ENCODE measurements at regions not wholly inside any gene's neighbourhood (a gene's known extent, or its start where the extent isn't known, plus 50 kb on each side); places are given as distances from the start of the nearest gene placed in this dataset.
A peak's percentile ranks its signal among the peaks of the same experiment; 100 is the strongest.
"Not testable (repeated sequence)": the region's sequence is repeated elsewhere in the genome, so short reads cannot be mapped to it uniquely, and the experiment has no call there.

GRCh38 chr9:20238921-20239320, 383.4 kb downstream of the MLLT3 start:
- DNase-seq (ENCODE audit: low spot score) = no peak

DNA sequence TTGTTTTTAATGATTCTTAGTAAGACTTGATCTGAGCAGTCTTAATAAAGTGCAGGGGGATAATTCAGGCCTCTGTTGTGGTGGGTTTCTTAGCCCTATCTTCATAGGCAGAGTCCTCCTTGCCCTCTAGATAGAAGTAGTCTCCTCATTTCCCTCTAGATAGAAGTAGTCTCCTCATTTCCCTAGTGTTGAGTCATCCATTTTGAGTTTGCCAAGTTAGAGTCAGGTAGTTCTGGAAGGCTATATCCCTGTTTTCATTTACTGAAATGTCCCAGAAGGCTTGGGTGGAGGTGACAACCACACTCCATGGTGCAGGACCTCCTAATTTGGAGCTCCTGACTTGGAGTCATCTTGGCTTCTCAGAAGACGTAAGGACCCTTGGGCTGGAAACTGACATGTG, 384.6 kb downstream of the MLLT3 start:
- no peak for DNase-seq (ENCODE audit: low spot score)

- peak; percentile 75 for DNase-seq (ENCODE audit: low spot score)
Observed at GRCh38 chr9:20236676-20237075, 385.6 kb downstream of the MLLT3 start.

GRCh38 chr9:20235206-20235605, 387.1 kb downstream of the MLLT3 start:
- not testable (repeated sequence) for DNase-seq (ENCODE audit: low spot score)

DNA sequence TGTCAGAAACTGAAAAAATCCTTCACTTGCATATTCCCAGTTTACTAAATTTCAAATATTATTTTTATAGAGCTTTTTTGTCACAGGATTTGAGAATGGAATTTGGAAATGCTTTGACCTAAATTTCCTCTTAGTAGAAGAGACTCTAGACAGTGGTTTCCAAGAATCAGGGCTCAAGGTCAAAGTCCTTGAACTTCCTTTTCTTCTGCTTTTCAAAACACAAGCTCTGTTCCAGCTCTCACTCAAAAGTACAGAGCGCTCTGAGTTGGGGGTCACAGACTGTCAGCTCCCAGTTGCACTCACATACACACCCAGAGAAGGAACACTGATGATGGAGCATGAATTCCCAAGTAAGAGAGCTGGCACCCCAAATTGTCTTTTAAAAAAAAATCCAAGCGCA, 394.2 kb downstream of the MLLT3 start:
- DNase-seq (ENCODE audit: low spot score) = no peak

GRCh38 chr9:20227166-20227874, 395.0 kb downstream of the MLLT3 start:
- DNase-seq (ENCODE audit: low spot score) = no peak

DNA sequence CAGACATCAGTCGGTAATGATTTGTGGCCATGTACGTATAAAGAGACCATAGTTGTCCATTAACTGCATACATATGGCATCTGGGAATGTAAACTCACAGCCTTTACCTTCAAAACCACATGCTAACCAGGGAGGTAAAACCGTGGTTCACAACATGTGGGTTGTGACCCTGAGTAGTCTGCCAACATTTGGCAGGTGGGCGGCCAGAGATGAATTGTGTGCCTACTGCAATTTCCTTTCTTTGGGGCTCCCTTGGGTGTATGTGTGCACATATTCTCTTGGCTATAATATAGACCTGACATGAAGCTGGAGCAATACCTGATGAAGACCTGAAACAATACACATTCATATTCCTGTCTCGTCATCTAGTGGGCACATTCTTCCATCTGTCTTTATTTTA, 396.0 kb downstream of the MLLT3 start:
- no peak for DNase-seq (ENCODE audit: low spot score)

DNA sequence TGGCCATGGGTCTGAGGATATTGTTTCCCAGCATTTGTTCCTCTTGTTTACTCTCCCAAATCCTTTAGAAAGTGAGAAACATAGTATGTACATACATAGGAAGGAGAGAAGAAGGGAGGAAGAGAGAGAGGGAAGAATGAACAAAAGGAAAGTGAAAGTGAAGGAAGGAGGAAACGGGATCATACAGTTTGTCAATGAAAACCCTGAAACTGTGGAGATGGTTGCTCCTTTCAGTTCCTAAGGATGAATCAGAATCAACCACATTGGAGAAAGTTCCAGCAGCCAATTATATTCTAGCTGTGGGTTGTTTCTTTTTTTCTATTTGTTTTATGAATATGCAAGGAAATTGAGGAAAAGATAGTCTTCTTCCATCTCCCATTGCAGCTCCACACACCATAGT, 396.5 kb downstream of the MLLT3 start:
- DNase-seq (ENCODE audit: low spot score) = no peak

DNA sequence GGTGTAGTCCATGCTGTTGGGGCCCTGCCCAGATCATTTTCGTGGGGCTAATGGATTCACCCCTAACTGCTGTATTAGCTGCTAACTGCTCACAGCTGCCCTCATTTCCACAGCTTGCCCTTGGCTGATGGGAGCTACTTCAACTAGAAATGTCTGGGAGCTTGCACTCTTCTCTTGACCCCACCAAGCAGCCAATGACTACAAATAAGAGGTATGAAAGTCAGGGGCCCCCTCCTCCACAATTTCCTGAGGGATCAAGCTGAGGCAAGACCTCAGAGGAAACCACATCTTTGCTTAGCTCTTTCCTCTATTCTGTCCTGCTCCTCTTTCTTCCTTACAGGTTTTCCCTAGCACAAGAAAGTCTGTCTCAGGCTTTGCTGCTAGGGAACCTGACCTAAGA, 397.5 kb downstream of the MLLT3 start:
- DNase-seq (ENCODE audit: low spot score) = no peak

DNA sequence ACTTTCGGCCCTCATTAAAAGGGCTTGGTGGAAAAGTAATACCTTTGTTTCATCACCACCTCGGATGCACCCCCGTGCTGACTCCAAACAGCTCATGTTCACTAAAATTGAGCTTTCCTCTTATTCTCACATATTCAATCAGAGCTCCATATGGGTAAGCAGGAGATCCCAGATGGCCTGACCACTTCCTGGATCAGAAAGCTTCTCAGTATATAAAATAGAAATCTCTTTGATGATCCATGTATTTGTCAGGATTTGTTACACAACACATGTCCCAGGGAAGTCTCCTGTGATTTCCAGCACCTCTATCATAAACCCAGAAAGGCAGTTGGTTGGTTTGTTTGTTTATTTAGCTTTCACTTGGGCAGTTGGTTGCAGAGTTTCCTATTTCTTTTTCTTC, 402.0 kb downstream of the MLLT3 start:
- DNase-seq (ENCODE audit: low spot score) = no peak

GRCh38 chr9:20219437-20219836, 402.9 kb downstream of the MLLT3 start:
- peak; percentile 65 for DNase-seq (ENCODE audit: low spot score)

DNA sequence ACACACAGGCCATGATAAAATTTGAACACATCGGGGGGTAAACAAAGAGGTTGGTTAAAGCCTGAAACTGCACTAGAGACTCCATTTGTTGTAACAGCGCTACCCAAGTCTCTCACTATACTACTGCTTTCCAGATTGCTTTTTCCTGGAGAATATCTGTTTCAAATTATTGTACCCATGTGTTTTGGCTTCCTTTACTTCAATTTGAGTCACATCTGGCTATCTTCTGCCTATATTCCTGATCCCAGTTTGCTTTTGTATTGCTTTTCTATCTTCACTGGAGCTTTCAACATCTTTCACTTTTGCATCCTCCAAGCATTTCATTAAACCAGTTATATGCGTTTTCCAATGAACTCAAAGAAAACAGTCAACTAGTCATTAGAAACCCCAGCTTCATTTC, 404.7 kb downstream of the MLLT3 start:
- DNase-seq (ENCODE audit: low spot score) = no peak

- DNase-seq (ENCODE audit: low spot score) = no peak
Observed at GRCh38 chr9:20216438-20216837, 405.9 kb downstream of the MLLT3 start.

DNA sequence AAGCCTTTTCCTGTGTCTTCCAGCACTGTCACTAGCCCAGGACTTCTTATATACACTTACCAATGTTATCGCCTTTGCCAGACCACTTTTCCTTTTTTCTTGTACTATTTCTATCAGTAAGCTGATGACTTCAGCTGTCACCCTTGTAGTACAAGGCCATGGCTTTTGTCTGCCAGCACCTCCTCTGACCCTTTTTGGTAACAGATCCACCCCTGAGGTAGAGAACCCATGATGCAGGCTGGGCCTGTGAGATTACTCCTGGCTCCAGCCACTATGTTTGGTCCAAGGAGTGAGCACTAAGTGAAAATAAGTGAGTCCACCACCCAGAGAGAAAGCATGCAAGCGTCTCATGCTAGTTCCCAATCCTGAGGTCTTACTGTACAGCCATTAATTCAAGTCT, 406.7 kb downstream of the MLLT3 start:
- DNase-seq (ENCODE audit: low spot score) = no peak

DNA sequence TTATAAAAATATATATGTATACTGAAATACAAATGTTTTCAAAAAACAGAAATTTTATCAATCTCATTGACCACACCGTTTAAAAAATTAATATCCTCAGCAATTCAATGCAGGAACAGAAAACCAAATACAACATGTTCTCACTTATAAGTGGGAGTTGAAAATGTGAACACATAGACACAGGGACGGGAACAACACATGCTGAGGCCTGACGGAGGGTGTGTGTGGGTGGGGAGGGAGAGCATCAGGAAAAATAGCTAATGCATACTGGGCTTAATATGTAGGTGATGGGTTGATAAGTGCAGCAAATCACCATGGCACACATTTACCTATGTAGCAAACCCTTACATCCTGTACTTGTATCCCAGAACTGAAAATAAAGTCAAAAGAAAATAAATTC, 409.5 kb downstream of the MLLT3 start:
- DNase-seq (ENCODE audit: low spot score) = no peak

GRCh38 chr9:20209391-20210340, 412.6 kb downstream of the MLLT3 start:
- no peak for DNase-seq (ENCODE audit: low spot score)

GRCh38 chr9:20208961-20209371, 413.3 kb downstream of the MLLT3 start:
- DNase-seq (ENCODE audit: low spot score) = no peak

DNA sequence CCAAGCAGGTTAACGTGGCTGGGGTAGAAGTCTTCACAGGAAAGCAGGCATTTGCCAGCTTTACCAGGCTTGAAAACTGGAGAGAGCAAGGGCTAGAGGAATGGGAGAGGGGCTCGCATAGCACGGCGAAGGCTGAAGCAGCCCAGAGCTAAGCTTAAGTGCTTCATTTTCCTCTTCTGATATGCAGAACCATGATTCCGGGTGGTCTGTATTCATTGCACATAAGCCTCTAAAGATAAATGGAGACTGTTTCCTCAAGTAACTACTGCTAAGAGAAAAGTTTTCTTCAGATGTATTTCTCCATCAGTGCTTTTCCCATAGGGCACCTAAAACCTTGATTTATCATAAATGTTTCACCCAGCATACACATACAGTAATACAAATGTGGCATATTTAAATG, 414.1 kb downstream of the MLLT3 start:
- no peak for DNase-seq (ENCODE audit: low spot score)

- no peak for DNase-seq (ENCODE audit: low spot score)
Observed at GRCh38 chr9:20207176-20207575, 415.1 kb downstream of the MLLT3 start.

DNA sequence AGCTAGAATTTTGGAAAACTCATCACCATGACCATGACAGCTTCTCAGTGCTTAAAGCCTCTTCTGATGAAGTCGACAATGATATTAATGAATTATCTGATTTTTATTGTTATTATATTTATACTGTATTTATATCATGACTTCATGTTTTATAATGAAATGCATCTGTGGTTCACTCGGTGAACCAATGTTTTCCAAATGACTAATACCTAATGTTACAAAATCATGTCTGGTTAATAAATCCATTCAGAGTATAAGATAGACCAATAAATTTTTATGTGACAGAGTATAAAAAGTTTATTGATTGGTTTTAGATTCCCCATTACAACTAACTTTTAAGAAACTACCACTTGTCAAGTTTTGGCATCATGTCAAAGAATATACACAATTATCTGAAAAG, 416.5 kb downstream of the MLLT3 start:
- DNase-seq (ENCODE audit: low spot score) = no peak

DNA sequence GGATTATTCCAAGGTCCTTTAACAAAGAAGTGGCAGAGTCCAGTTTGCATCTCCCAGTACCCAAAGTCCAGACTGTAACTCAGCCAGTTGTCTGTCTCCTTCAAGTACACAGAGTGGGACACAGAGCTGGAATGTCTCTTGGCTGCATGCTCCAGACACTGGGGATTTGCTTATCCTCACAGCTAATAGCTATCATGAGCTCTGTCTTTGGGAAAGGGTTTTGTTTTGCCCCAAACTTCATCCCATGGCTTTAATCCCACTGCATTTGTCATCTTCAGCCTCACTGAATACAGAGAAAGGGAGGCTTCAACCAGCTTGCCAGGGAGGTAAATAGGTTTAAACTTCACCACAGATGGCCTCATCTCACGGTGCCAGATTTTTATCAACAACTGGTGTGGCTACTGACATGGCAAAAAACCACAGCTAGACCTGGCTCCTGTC, 412.2 kb upstream of the SLC24A2 start:
- no peak for DNase-seq (ENCODE audit: low spot score)

DNA sequence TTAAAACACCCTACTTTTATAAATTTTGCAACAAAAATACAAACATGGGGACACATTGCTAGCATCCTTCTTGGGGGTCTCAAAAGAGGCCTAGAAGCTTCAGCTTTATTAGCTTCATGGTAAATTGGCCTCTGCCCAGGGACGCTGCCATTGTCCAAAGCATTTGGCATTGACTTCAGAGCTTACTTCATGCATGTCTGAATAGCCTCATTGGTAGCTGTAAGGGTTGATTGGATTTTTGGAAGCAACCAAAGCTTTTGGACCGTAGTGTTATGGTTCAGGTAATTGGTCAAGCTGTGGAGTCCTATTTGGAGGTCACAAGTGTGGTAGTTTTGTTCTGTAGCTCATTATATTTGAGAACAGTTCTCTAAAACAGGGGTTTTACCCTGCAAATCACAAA, 411.7 kb upstream of the SLC24A2 start:
- no peak for DNase-seq (ENCODE audit: low spot score)

- DNase-seq (ENCODE audit: low spot score) = no peak
Observed at GRCh38 chr9:20199111-20199510, 410.3 kb upstream of the SLC24A2 start.

Measured in mucosa of gallbladder (tissue), 1 donor.